Testis (tissue), 2 donors: ENCODE measurements at regions not wholly inside any gene's neighbourhood (a gene's known extent, or its start where the extent isn't known, plus 50 kb on each side); places are given as distances from the start of the nearest gene placed in this dataset.

Experiments used
- CTCF ChIP-seq, 3 experiments: fragments of 450-650 bp in 2 of 3; fragments of 200-600 bp in 1 of 3; sonication (generic) in 1 of 3; IDR thresholded peaks; one replicate each; pipeline ENCODE4 v1.5.1; 2016 to 2019; ENCODE audit warnings: antibody characterized with exemption in 3 of 3, mild to moderate bottlenecking in 2 of 3, moderate library complexity in 1 of 3
- POLR2A ChIP-seq: fragments of 450-650 bp; IDR thresholded peaks from one replicate; pipeline ENCODE4 v1.6.1; 2017; ENCODE audit warnings: antibody characterized with exemption, mild to moderate bottlenecking, moderate library complexity

- TF ChIP-seq CTCF (IDR thresholded peaks at IDR 0.05) (no peak), POLR2A (no peak)
These were observed 187.0 kb downstream of the HDGFL1 start for GRCh38 chr6:22756365-22756764.
